MCF 10A (cell line): ENCODE measurements at regions not wholly inside any gene's neighbourhood (a gene's known extent, or its start where the extent isn't known, plus 50 kb on each side); places are given as distances from the start of the nearest gene placed in this dataset.

Source experiments
- BruUV-seq: library from RNA; stranded (reverse); fragments of 400-500 nt; replicated peaks from 2 replicates; lab custom pipeline; 2021; lab: Mats Ljungman, UMichigan
- CTCF ChIA-PET: fragments of 300-600 bp; sonication (Branson Sonifier 250); formaldehyde crosslinking; extraction: SDS; loops from one replicate; lab custom pipeline; 2021; ENCODE audit warnings: antibody characterized with exemption, inconsistent platforms; lab: Yijun Ruan, JAX
- POLR2A ChIA-PET: fragments of 300-600, 350-650 bp; sonication (Branson Sonifier 250); formaldehyde crosslinking; extraction: SDS; loops from one replicate; lab custom pipeline; 2020; ENCODE audit warnings: antibody characterized with exemption, inconsistent platforms; lab: Yijun Ruan, JAX
- DNase-seq: peaks from one replicate; pipeline ENCODE4 v3.0.0-alpha.2; 2018; ENCODE audit not compliant: unreplicated experiment
- H3K27ac Mint-ChIP-seq: one replicate; pipeline ENCODE4 v1.8.0; 2022; ENCODE audit warnings: mild to moderate bottlenecking, low read depth, mixed read lengths; ENCODE audit not compliant: unreplicated experiment
- H3K27me3 Mint-ChIP-seq: one replicate; pipeline ENCODE4 v1.8.0; 2022; ENCODE audit warnings: mixed read lengths; ENCODE audit not compliant: insufficient read depth, unreplicated experiment
- H3K36me3 Mint-ChIP-seq: one replicate; pipeline ENCODE4 v1.8.0; 2022; ENCODE audit warnings: mild to moderate bottlenecking, moderate library complexity, mixed read lengths; ENCODE audit not compliant: insufficient read depth, unreplicated experiment
- H3K4me1 Mint-ChIP-seq: one replicate; pipeline ENCODE4 v1.8.0; 2022; ENCODE audit warnings: mixed read lengths; ENCODE audit not compliant: insufficient read depth, unreplicated experiment
- H3K4me3 Mint-ChIP-seq: one replicate; pipeline ENCODE4 v1.8.0; 2022; ENCODE audit warnings: mild to moderate bottlenecking, moderate library complexity, mixed read lengths; ENCODE audit not compliant: unreplicated experiment
- H3K9me3 Mint-ChIP-seq: one replicate; pipeline ENCODE4 v1.8.0; 2022; ENCODE audit warnings: mixed read lengths; ENCODE audit not compliant: unreplicated experiment
- intact Hi-C: fragments of 100-400 bp; cut with micrococcal nuclease; formaldehyde crosslinking; loops from 2 replicates; pipeline ENCODE4 v1.14.1; 2022
- TF ChIP-seq, protein P1 (sequence below): fragments of 200-600 bp; IDR thresholded peaks from one replicate; pipeline ENCODE4 v1.8.0; 2022; ENCODE audit warnings: antibody characterized with exemption, mild to moderate bottlenecking; ENCODE audit not compliant: unreplicated experiment

GRCh38 chr2:16217291-16217690 is 276.9 kb downstream of the MYCN start:
- no TSS peak for BruUV-seq
- Mint-ChIP-seq H3K4me3 (no peak overlapping the region), H3K27me3 (peaks cover 11% of the 10 kb centered on the region), H3K4me1 (no peaks in the 10 kb centered on the region), H3K36me3 (no peaks in the 10 kb centered on the region), H3K27ac (no peak overlapping the region), H3K9me3 (peaks cover 11% of the 10 kb centered on the region)
- intact Hi-C loops, result no loop called here
- CTCF ChIA-PET, result no interaction called here
- no peak for DNase-seq
- TF ChIP-seq, protein P1, sequence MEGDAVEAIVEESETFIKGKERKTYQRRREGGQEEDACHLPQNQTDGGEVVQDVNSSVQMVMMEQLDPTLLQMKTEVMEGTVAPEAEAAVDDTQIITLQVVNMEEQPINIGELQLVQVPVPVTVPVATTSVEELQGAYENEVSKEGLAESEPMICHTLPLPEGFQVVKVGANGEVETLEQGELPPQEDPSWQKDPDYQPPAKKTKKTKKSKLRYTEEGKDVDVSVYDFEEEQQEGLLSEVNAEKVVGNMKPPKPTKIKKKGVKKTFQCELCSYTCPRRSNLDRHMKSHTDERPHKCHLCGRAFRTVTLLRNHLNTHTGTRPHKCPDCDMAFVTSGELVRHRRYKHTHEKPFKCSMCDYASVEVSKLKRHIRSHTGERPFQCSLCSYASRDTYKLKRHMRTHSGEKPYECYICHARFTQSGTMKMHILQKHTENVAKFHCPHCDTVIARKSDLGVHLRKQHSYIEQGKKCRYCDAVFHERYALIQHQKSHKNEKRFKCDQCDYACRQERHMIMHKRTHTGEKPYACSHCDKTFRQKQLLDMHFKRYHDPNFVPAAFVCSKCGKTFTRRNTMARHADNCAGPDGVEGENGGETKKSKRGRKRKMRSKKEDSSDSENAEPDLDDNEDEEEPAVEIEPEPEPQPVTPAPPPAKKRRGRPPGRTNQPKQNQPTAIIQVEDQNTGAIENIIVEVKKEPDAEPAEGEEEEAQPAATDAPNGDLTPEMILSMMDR, result no peak
- POLR2A ChIA-PET, result no interaction called here

DNA sequence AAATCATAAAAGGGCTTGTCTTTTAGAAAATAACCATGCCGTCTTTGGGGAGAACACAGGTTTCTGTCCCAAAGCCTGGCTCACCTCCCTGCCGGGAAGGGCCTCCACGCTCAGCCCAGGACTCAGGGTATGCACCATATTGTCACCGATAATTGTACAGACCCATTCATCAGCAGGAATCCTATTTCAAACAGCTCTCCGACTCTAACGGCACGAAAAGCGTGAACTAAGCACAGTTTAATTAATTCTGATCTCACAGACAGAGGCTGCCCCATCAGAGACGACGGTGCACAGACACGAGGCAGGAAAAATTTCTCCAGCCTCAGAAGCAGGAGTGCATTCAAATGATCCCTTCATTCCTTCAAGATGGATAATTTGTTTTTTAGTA is 276.2 kb downstream of the MYCN start:
- intact Hi-C loops, result no loop called here
- Mint-ChIP-seq H3K4me1 (no peaks in the 10 kb centered on the region), H3K27me3 (peaks cover 5% of the 10 kb centered on the region), H3K9me3 (peaks cover 3% of the 10 kb centered on the region), H3K4me3 (no peak overlapping the region), H3K36me3 (no peaks in the 10 kb centered on the region), H3K27ac (no peak overlapping the region)
- BruUV-seq, result no TSS peak
- TF ChIP-seq, protein P1, result no peak
- DNase-seq, result no peak
- POLR2A ChIA-PET, result no interaction called here
- CTCF ChIA-PET, result no interaction called here

DNA sequence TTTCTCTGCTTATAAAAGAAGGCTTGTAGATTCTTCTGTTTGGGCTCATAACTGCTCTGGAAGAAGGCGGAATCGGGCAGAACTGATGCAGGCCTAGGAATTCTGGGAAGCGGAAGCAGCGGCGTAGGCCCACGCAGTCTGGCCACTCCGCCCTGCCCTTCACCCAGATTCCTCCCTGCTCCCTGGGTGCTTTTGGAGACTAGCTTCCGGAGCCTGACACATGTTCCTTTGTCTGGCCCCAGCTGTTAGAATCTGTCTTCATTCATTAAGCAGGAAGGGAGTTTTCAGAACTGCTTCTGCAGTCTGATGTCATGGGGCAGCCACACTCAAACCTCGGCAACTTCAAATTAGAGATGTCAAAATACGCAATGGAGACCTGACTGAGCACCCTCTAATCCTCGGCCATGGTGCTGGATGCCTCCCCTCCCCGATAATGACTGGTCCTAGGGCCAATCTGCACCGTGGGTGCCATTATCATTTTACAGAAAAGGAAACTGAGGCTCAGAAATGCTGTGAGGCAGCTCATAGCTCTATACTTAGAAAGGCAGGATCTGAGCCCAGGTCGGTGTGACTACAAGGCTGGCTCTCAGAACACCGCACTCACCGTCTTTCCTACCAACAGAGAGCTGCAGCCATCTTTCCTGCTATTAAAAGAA is 275.7 kb downstream of the MYCN start:
- Mint-ChIP-seq H3K27me3 (peaks cover under 1% of the 10 kb centered on the region), H3K9me3 (peaks cover 2% of the 10 kb centered on the region), H3K36me3 (no peaks in the 10 kb centered on the region), H3K4me1 (no peaks in the 10 kb centered on the region), H3K27ac (no peak overlapping the region), H3K4me3 (no peak overlapping the region)
- BruUV-seq, result no TSS peak
- TF ChIP-seq, protein P1, result no peak
- DNase-seq, result no peak
- intact Hi-C loops, result no loop called here
- POLR2A ChIA-PET, result no interaction called here
- CTCF ChIA-PET, result interaction anchor here (0.9 kb wide), 1 partner anchor 8 kb away, joined by 3 read pairs; no protein-coding TSS in a partner anchor

DNA sequence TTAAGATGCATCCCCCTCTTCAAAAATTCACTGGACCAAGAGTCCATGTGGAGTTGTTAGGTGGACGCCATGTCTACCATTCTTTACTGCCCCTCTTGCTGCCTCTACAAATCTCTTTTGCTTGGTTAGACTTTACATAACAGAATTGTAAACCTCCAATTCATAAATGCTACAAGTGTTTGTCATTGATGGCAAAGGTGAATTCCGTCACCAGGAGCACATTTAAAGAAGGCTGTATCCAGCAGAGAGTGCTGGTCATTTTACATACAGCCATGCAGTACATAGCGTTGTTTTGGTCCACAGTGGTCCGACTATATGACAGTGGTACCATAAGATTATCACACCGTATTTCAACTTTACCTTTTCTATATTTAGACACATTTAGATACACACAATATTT is 274.5 kb downstream of the MYCN start:
- no TSS peak for BruUV-seq
- no peaks in the 10 kb centered on the region for H3K4me1 Mint-ChIP-seq
- no peaks in the 10 kb centered on the region for H3K36me3 Mint-ChIP-seq
- TF ChIP-seq, protein P1, result no peak
- H3K27ac Mint-ChIP-seq, result no peak overlapping the region
- intact Hi-C loops, result no loop called here
- H3K4me3 Mint-ChIP-seq, result no peak overlapping the region
- H3K9me3 Mint-ChIP-seq, result peaks cover 13% of the 10 kb centered on the region
- no peak for DNase-seq
- ChIA-PET CTCF (interaction anchor here (0.6 kb wide), 1 partner anchor 573 kb away, joined by 3 read pairs; no protein-coding TSS in a partner anchor), POLR2A (no interaction called here)
- no peaks in the 10 kb centered on the region for H3K27me3 Mint-ChIP-seq
